Renal cortical epithelial cell (primary cell): ENCODE measurements at regions not wholly inside any gene's neighbourhood (a gene's known extent, or its start where the extent isn't known, plus 50 kb on each side); places are given as distances from the start of the nearest gene placed in this dataset.
"Not testable (repeated sequence)": the region's sequence is repeated elsewhere in the genome, so short reads cannot be mapped to it uniquely, and the experiment has no call there.

Source experiments
- DNase-seq: peaks from one replicate; pipeline ENCODE4 v3.0.0-alpha.2; 2011; ENCODE audit warnings: low read depth

GRCh38 chr1:185473186-185473585, 156.1 kb upstream of the IVNS1ABP start:
- DNase-seq = no peak

GRCh38 chr1:185468626-185469025, 151.6 kb upstream of the IVNS1ABP start:
- DNase-seq = no peak

- no peak for DNase-seq
Observed at GRCh38 chr1:185467122-185467521, 150.1 kb upstream of the IVNS1ABP start.

- DNase-seq = no peak
Observed at GRCh38 chr1:185464777-185465176, 147.7 kb upstream of the IVNS1ABP start.

GRCh38 chr1:185463433-185463832, 146.4 kb upstream of the IVNS1ABP start:
- DNase-seq = no peak

GRCh38 chr1:185463011-185463410, 146.0 kb upstream of the IVNS1ABP start:
- peak; percentile 97 for DNase-seq

GRCh38 chr1:185460723-185461122, 143.7 kb upstream of the IVNS1ABP start:
- not testable (repeated sequence) for DNase-seq

- DNase-seq = no peak
Observed at GRCh38 chr1:185459141-185459540, 142.1 kb upstream of the IVNS1ABP start.

GRCh38 chr1:185458670-185459069, 141.6 kb upstream of the IVNS1ABP start:
- DNase-seq = no peak

GRCh38 chr1:185453496-185454192, 136.6 kb upstream of the IVNS1ABP start:
- no peak for DNase-seq

- DNase-seq = no peak
Observed at GRCh38 chr1:185450917-185451316, 133.9 kb upstream of the IVNS1ABP start.

GRCh38 chr1:185450060-185450788, 133.2 kb upstream of the IVNS1ABP start:
- DNase-seq = no peak

GRCh38 chr1:185449378-185450059, 132.5 kb upstream of the IVNS1ABP start:
- no peak for DNase-seq

- DNase-seq = peak; percentile 57
Observed at GRCh38 chr1:185448591-185449186, 131.6 kb upstream of the IVNS1ABP start.

- no peak for DNase-seq
Observed at GRCh38 chr1:185446131-185446530, 129.1 kb upstream of the IVNS1ABP start.

GRCh38 chr1:185445594-185445993, 128.6 kb upstream of the IVNS1ABP start:
- DNase-seq = no peak

GRCh38 chr1:185444676-185445075, 127.6 kb upstream of the IVNS1ABP start:
- no peak for DNase-seq

GRCh38 chr1:185442050-185442449, 125.0 kb upstream of the IVNS1ABP start:
- no peak for DNase-seq

GRCh38 chr1:185441605-185442004, 124.6 kb upstream of the IVNS1ABP start:
- DNase-seq = peak; percentile 94

- peak; percentile 99 for DNase-seq
Observed at GRCh38 chr1:185440877-185441276, 123.8 kb upstream of the IVNS1ABP start.

- peak; percentile 98 for DNase-seq
Observed at GRCh38 chr1:185439727-185440415, 122.8 kb upstream of the IVNS1ABP start.

- peak; percentile 51 for DNase-seq
Observed at GRCh38 chr1:185438936-185439335, 121.9 kb upstream of the IVNS1ABP start.
